AG09319 (cell line): ENCODE measurements at regions not wholly inside any gene's neighbourhood (a gene's known extent, or its start where the extent isn't known, plus 50 kb on each side); places are given as distances from the start of the nearest gene placed in this dataset.

Experiments used
- DNase-seq: peaks from one replicate; pipeline ENCODE4 v3.0.0-alpha.2; 2010; ENCODE audit warnings: low read depth; ENCODE audit errors: extremely low read depth
- CTCF ChIP-seq: IDR thresholded peaks from 2 replicates; pipeline ENCODE4 v1.5.1; 2011; ENCODE audit warnings: low read depth, mild to moderate bottlenecking, inconsistent platforms, low read length, moderate library complexity

GRCh38 chr3:102161384-102162006 is 273.3 kb upstream of the ZPLD1 start:
- no peak for TF ChIP-seq CTCF
- no peak for DNase-seq

GRCh38 chr3:102162251-102162650 is 272.6 kb upstream of the ZPLD1 start:
- TF ChIP-seq CTCF = no peak
- DNase-seq = no peak

- no peak for DNase-seq
- no peak for TF ChIP-seq CTCF
Observed at GRCh38 chr3:102163039-102163817, 271.6 kb upstream of the ZPLD1 start.

- no peak for TF ChIP-seq CTCF
- no peak for DNase-seq
Observed at GRCh38 chr3:102163818-102164154, 271.0 kb upstream of the ZPLD1 start.

GRCh38 chr3:102165367-102165766 is 269.4 kb upstream of the ZPLD1 start:
- no peak for DNase-seq
- no peak for TF ChIP-seq CTCF

- DNase-seq = no peak
- TF ChIP-seq CTCF = no peak
Observed at GRCh38 chr3:102169915-102170479, 264.8 kb upstream of the ZPLD1 start.

- TF ChIP-seq CTCF = no peak
- no peak for DNase-seq
Observed at GRCh38 chr3:102170545-102170944, 264.3 kb upstream of the ZPLD1 start.
